OCI-LY7 (cell line): ENCODE measurements at regions not wholly inside any gene's neighbourhood (a gene's known extent, or its start where the extent isn't known, plus 50 kb on each side); places are given as distances from the start of the nearest gene placed in this dataset.

Source experiments
- CTCF ChIP-seq: fragments of 200-600 bp; sonication (generic); conservative IDR thresholded peaks from 2 replicates; pipeline ENCODE4 v1.5.1; 2014; ENCODE audit warnings: mild to moderate bottlenecking, antibody characterized with exemption, low read length, moderate library complexity, mixed read lengths
- EZH2phosphoT487 ChIP-seq: fragments of 200-600 bp; sonication (generic); IDR thresholded peaks from 2 replicates; pipeline ENCODE4 v1.6.1; 2018; ENCODE audit warnings: low read depth, borderline replicate concordance, mild to moderate bottlenecking, mixed run types, antibody characterized with exemption, low read length, moderate library complexity, mixed read lengths

DNA sequence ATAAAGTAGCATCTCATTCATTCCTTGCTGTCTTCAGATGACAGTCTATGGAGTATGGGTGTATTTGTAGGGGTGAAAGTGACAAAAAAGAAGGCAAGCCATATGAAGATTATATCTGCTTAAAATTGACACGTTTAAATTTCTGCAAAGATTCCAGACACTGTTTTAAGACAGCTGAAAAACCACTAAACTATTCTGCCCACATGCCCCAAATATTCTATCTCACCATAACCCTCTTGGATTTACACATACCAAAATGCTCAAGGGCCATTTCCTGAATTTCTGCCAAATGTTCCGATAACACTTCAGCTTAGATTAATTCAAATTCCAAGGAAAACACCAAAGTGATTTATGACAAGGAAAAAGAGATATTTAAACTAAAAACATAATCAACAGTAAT lies 99.9 kb upstream of the IL6 start:
- no peak for TF ChIP-seq EZH2phosphoT487
- no peak for TF ChIP-seq CTCF
